ENCODE measurements at regions not wholly inside any gene's neighbourhood (a gene's known extent, or its start where the extent isn't known, plus 50 kb on each side); places are given as distances from the start of the nearest gene placed in this dataset.

DNA sequence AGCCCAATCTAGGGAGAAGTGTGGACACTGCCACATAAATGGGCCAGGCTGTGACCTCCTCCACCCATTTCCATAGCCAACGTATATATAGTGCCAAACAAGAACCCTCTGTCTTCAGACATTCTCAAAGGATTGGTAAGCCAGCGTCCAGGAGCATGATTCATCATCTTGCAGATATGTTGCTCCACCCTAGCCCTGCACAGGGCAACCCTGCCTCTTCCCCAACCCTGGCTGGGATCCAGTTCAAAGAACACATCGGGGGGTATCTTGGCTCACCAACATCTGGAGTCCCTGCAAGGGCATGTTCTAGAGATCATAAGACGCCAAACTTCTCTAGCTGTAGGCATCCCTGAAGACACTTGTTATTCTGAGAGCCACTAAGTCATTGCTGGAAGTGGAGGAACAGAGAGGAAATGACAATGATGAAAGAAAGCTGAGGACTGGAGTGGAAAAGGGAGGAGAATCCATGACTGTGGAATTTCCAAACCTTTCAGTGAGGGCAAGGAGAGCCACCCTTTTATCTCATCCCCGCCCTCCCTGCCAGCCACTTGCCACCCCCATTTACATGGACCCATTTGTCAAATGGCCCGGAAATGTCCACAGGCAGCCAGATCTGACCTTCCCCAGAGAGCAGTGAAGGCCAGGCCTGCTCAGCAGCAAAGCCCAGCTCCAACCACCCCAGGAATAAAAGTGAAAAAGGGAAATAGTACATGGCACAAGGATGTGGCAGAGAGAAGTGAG, 144.1 kb upstream of the CTTNBP2NL start:
- no peak for TF ChIP-seq EZH2phosphoT487 (conservative IDR thresholded peaks at IDR 0.05; ENCODE audit: low read length)
- TF ChIP-seq, protein P1, sequence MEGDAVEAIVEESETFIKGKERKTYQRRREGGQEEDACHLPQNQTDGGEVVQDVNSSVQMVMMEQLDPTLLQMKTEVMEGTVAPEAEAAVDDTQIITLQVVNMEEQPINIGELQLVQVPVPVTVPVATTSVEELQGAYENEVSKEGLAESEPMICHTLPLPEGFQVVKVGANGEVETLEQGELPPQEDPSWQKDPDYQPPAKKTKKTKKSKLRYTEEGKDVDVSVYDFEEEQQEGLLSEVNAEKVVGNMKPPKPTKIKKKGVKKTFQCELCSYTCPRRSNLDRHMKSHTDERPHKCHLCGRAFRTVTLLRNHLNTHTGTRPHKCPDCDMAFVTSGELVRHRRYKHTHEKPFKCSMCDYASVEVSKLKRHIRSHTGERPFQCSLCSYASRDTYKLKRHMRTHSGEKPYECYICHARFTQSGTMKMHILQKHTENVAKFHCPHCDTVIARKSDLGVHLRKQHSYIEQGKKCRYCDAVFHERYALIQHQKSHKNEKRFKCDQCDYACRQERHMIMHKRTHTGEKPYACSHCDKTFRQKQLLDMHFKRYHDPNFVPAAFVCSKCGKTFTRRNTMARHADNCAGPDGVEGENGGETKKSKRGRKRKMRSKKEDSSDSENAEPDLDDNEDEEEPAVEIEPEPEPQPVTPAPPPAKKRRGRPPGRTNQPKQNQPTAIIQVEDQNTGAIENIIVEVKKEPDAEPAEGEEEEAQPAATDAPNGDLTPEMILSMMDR (IDR thresholded peaks at IDR 0.05; ENCODE audit: insufficient read depth, low read length, poor library complexity, severe bottlenecking): no peak
- Histone ChIP-seq H3K36me3 (ENCODE audit: low read length) (no peaks in the 10 kb centered on the region), H3K9me3 (ENCODE audit: insufficient read depth, low read length) (no peaks in the 10 kb centered on the region), H3K9me2 (replicated peaks; ENCODE audit: insufficient read depth, low read length) (no peaks in the 10 kb centered on the region), H3K27me3 (ENCODE audit: low read length) (no peaks in the 10 kb centered on the region), H3K9ac (ENCODE audit: low read length) (no peak overlapping the region), H3K79me2 (ENCODE audit: insufficient read depth, low read length) (no peaks in the 10 kb centered on the region), H3K27ac (ENCODE audit: low read depth, low read length) (no peak overlapping the region), H2AFZ (ENCODE audit: low read depth, low read length, severe bottlenecking) (no peak overlapping the region), H4K20me1 (ENCODE audit: low read depth, low read length) (no peaks in the 10 kb centered on the region), H3K4me3 (ENCODE audit: insufficient read depth, low read length, poor library complexity, severe bottlenecking) (no peak overlapping the region), H3K4me2 (ENCODE audit: low read depth, low read length, poor library complexity, severe bottlenecking) (no peak overlapping the region), H3F3A (ENCODE audit: insufficient read depth) (no peaks in the 10 kb centered on the region)

DNA sequence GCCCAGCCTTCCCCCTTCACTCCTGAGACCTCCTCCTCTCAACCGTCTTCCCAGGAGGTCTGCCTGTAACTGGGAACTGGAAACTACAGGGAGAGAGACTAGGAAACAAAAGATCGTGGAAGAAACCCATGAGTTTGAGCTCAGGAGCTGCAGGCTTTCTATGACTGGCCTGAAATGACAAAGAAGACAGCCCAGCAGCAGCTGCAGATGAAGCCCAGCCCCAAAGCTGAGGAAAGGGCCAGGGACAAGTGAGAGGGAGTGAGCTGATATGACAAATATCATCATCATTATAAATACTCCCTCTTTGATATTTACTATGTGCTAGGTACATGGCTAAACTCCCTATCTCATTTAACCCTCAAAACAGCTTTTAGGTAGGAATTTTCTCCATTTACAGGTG, 142.6 kb upstream of the CTTNBP2NL start:
- TF ChIP-seq, protein P1 (IDR thresholded peaks at IDR 0.05; ENCODE audit: insufficient read depth, low read length, poor library complexity, severe bottlenecking): no peak
- TF ChIP-seq EZH2phosphoT487 (conservative IDR thresholded peaks at IDR 0.05; ENCODE audit: low read length): no peak
- H3K4me3 ChIP-seq (ENCODE audit: insufficient read depth, low read length, poor library complexity, severe bottlenecking): no peak overlapping the region
- no peaks in the 10 kb centered on the region for H3K36me3 ChIP-seq (ENCODE audit: low read length)
- no peak overlapping the region for H2AFZ ChIP-seq (ENCODE audit: low read depth, low read length, severe bottlenecking)
- no peaks in the 10 kb centered on the region for H4K20me1 ChIP-seq (ENCODE audit: low read depth, low read length)
- no peak overlapping the region for H3K9ac ChIP-seq (ENCODE audit: low read length)
- no peak overlapping the region for H3K27ac ChIP-seq (ENCODE audit: low read depth, low read length)
- H3K4me2 ChIP-seq (ENCODE audit: low read depth, low read length, poor library complexity, severe bottlenecking): no peak overlapping the region
- no peaks in the 10 kb centered on the region for H3F3A ChIP-seq (ENCODE audit: insufficient read depth)
- no peaks in the 10 kb centered on the region for H3K9me2 ChIP-seq (replicated peaks; ENCODE audit: insufficient read depth, low read length)
- no peaks in the 10 kb centered on the region for H3K79me2 ChIP-seq (ENCODE audit: insufficient read depth, low read length)
- no peaks in the 10 kb centered on the region for H3K27me3 ChIP-seq (ENCODE audit: low read length)
- no peaks in the 10 kb centered on the region for H3K9me3 ChIP-seq (ENCODE audit: insufficient read depth, low read length)

DNA sequence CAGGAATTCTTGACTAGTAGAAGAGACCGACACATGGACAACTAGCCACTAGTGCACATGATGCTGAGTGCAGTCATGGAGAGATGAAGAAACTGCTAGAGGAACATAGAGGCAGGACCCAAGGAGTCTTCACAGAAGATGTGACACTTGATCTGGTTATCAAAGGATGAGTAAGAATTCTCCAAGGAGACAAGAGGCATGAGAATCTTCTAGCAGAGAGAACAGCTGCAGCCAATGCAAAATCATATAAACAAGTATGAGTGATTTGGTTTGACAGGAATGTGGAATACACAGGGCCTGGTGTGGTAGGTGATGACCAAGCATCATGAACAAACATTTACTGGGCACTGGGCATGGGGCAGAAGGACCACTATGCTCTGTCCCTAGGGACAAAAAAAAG, 140.9 kb upstream of the CTTNBP2NL start:
- H3K27me3 ChIP-seq (ENCODE audit: low read length): no peaks in the 10 kb centered on the region
- H3K36me3 ChIP-seq (ENCODE audit: low read length): no peaks in the 10 kb centered on the region
- no peak overlapping the region for H3K4me3 ChIP-seq (ENCODE audit: insufficient read depth, low read length, poor library complexity, severe bottlenecking)
- H3F3A ChIP-seq (ENCODE audit: insufficient read depth): no peaks in the 10 kb centered on the region
- no peaks in the 10 kb centered on the region for H3K9me2 ChIP-seq (replicated peaks; ENCODE audit: insufficient read depth, low read length)
- H3K27ac ChIP-seq (ENCODE audit: low read depth, low read length): no peak overlapping the region
- no peak overlapping the region for H2AFZ ChIP-seq (ENCODE audit: low read depth, low read length, severe bottlenecking)
- TF ChIP-seq, protein P1 (IDR thresholded peaks at IDR 0.05; ENCODE audit: insufficient read depth, low read length, poor library complexity, severe bottlenecking): no peak
- TF ChIP-seq EZH2phosphoT487 (conservative IDR thresholded peaks at IDR 0.05; ENCODE audit: low read length): no peak
- no peaks in the 10 kb centered on the region for H3K79me2 ChIP-seq (ENCODE audit: insufficient read depth, low read length)
- no peak overlapping the region for H3K9ac ChIP-seq (ENCODE audit: low read length)
- no peak overlapping the region for H3K4me2 ChIP-seq (ENCODE audit: low read depth, low read length, poor library complexity, severe bottlenecking)
- H4K20me1 ChIP-seq (ENCODE audit: low read depth, low read length): no peaks in the 10 kb centered on the region
- no peaks in the 10 kb centered on the region for H3K9me3 ChIP-seq (ENCODE audit: insufficient read depth, low read length)
